GM23338 (cell line): ENCODE measurements at regions not wholly inside any gene's neighbourhood (a gene's known extent, or its start where the extent isn't known, plus 50 kb on each side); places are given as distances from the start of the nearest gene placed in this dataset.

Source experiments
- CTCF ChIP-seq, 2 experiments: fragments of 200-600 bp in 1 of 2; sonication (generic) in 1 of 2; conservative IDR thresholded peaks; 2 replicates each; pipeline versions ENCODE4 v1.5.1 to v1.6.1; 2016 to 2017; ENCODE audit warnings: antibody characterized with exemption in 2 of 2, low read depth in 2 of 2, mild to moderate bottlenecking in 2 of 2, moderate library complexity in 1 of 2
- EZH2 ChIP-seq: fragments of 200-600 bp; sonication (generic); IDR thresholded peaks from one replicate; pipeline ENCODE4 v1.8.0; 2017; ENCODE audit warnings: antibody characterized with exemption, mild to moderate bottlenecking, low read depth; ENCODE audit not compliant: unreplicated experiment
- EZH2phosphoT487 ChIP-seq: fragments of 200-600 bp; sonication (generic); IDR thresholded peaks from one replicate; pipeline ENCODE4 v1.8.1; 2018; ENCODE audit warnings: antibody characterized with exemption; ENCODE audit not compliant: unreplicated experiment

GRCh38 chr4:180292339-180292738 is 1950.9 kb upstream of the TENM3 start:
- TF ChIP-seq CTCF (conservative IDR thresholded peaks at IDR 0.05; ENCODE audit: low read depth in 2 of 2): no peak
- no peak for TF ChIP-seq EZH2
- TF ChIP-seq EZH2phosphoT487: no peak
